Vagina (tissue), 2 donors: ENCODE measurements at regions not wholly inside any gene's neighbourhood (a gene's known extent, or its start where the extent isn't known, plus 50 kb on each side); places are given as distances from the start of the nearest gene placed in this dataset.

Experiments used
- POLR2A ChIP-seq, 2 donors: fragments of 450-650 bp; IDR thresholded peaks; one replicate each; pipeline ENCODE4 v1.6.1; 2017; ENCODE audit warnings: antibody characterized with exemption in 2 of 2, mild to moderate bottlenecking in 2 of 2, moderate library complexity in 2 of 2
- POLR2AphosphoS5 ChIP-seq, 2 donors: sonication (generic); formaldehyde crosslinking; IDR thresholded peaks; one replicate each; pipeline ENCODE4 v1.9.0; 2017; ENCODE audit warnings: antibody characterized with exemption in 2 of 2, mild to moderate bottlenecking in 2 of 2, low read depth in 1 of 2; ENCODE audit not compliant: insufficient read depth in 1 of 2
- TF ChIP-seq, protein P1 (sequence below), 3 experiments: fragments of 450-650 bp in 2 of 3; fragments of 200-600 bp in 1 of 3; sonication (generic) in 1 of 3; IDR thresholded peaks; one replicate each; pipeline ENCODE4 v1.5.1; 2017 to 2019; ENCODE audit warnings: antibody characterized with exemption in 3 of 3, mild to moderate bottlenecking in 2 of 3, moderate library complexity in 2 of 3

- TF ChIP-seq, protein P1, sequence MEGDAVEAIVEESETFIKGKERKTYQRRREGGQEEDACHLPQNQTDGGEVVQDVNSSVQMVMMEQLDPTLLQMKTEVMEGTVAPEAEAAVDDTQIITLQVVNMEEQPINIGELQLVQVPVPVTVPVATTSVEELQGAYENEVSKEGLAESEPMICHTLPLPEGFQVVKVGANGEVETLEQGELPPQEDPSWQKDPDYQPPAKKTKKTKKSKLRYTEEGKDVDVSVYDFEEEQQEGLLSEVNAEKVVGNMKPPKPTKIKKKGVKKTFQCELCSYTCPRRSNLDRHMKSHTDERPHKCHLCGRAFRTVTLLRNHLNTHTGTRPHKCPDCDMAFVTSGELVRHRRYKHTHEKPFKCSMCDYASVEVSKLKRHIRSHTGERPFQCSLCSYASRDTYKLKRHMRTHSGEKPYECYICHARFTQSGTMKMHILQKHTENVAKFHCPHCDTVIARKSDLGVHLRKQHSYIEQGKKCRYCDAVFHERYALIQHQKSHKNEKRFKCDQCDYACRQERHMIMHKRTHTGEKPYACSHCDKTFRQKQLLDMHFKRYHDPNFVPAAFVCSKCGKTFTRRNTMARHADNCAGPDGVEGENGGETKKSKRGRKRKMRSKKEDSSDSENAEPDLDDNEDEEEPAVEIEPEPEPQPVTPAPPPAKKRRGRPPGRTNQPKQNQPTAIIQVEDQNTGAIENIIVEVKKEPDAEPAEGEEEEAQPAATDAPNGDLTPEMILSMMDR (IDR thresholded peaks at IDR 0.05): no peak
- TF ChIP-seq POLR2A (IDR thresholded peaks at IDR 0.05) (no peak), POLR2AphosphoS5 (IDR thresholded peaks at IDR 0.05; ENCODE audit: insufficient read depth in 1 of 2, low read depth in 1 of 2) (no peak)
Measured at GRCh38 chr13:64675255-64675892, 2554.8 kb downstream of the PCDH9 start.
